NT2/D1 (cell line): ENCODE measurements at regions not wholly inside any gene's neighbourhood (a gene's known extent, or its start where the extent isn't known, plus 50 kb on each side); places are given as distances from the start of the nearest gene placed in this dataset.

Experiments
- SUZ12 ChIP-seq: IDR thresholded peaks from 2 replicates; pipeline ENCODE4 v1.6.1; 2011; ENCODE audit not compliant: insufficient read length, insufficient read depth; ENCODE audit errors: extremely low read depth
- YY1 ChIP-seq: IDR thresholded peaks from 2 replicates; pipeline ENCODE4 v1.6.1; 2011; ENCODE audit not compliant: insufficient read length, insufficient read depth
- ZNF274 ChIP-seq: IDR thresholded peaks from 2 replicates; pipeline ENCODE4 v1.6.1; 2011; ENCODE audit warnings: mild to moderate bottlenecking, low read depth, low read length

DNA sequence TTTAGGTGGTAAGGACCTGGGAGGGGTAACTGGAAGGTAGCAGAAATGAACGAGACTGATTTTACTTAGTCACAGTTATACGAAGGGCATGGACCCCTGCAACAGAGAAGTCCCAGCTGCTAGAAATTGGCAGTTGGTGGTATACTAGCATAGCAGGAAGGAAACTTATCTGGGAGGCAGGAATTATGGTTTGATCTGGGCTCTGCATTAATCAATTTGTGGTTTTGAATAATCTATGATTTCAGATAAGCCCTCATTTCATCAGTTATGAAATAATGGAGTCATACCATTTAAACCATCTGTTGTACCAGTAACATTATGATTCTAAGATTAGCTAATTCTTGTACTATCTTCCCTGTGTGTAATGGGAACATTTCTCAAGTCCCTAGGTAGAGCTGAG, 54.0 kb upstream of the TMEM229A start:
- TF ChIP-seq YY1 (no peak), ZNF274 (no peak), SUZ12 (no peak)
